ENCODE measurements at regions not wholly inside any gene's neighbourhood (a gene's known extent, or its start where the extent isn't known, plus 50 kb on each side); places are given as distances from the start of the nearest gene placed in this dataset.

GRCh38 chr2:36002941-36003340 lies 352.6 kb upstream of the CRIM1 start:
- Histone ChIP-seq H4K20me1 (ENCODE audit: control insufficient read depth, insufficient read depth, low read depth, low read length) (no peaks in the 10 kb centered on the region), H3K79me2 (ENCODE audit: control insufficient read depth, low read length) (no peaks in the 10 kb centered on the region), H3K27ac (ENCODE audit: low read depth, low read length) (no peak overlapping the region), H3K36me3 (ENCODE audit: control insufficient read depth, low read length) (no peaks in the 10 kb centered on the region), H3K4me1 (ENCODE audit: control insufficient read depth, low read length) (no peaks in the 10 kb centered on the region), H3K4me2 (ENCODE audit: low read length) (no peak overlapping the region), H3K27me3 (ENCODE audit: control insufficient read depth, low read length) (no peaks in the 10 kb centered on the region), H3K4me3 (ENCODE audit: low read length) (no peak overlapping the region), H3F3A (ENCODE audit: control insufficient read depth, insufficient read depth) (no peaks in the 10 kb centered on the region), H3K9me2 (replicated peaks; ENCODE audit: control insufficient read depth, low read length) (no peaks in the 10 kb centered on the region), H3K9me3 (ENCODE audit: control insufficient read depth, insufficient read depth, low read length) (no peaks in the 10 kb centered on the region)
- TF ChIP-seq, protein P1, sequence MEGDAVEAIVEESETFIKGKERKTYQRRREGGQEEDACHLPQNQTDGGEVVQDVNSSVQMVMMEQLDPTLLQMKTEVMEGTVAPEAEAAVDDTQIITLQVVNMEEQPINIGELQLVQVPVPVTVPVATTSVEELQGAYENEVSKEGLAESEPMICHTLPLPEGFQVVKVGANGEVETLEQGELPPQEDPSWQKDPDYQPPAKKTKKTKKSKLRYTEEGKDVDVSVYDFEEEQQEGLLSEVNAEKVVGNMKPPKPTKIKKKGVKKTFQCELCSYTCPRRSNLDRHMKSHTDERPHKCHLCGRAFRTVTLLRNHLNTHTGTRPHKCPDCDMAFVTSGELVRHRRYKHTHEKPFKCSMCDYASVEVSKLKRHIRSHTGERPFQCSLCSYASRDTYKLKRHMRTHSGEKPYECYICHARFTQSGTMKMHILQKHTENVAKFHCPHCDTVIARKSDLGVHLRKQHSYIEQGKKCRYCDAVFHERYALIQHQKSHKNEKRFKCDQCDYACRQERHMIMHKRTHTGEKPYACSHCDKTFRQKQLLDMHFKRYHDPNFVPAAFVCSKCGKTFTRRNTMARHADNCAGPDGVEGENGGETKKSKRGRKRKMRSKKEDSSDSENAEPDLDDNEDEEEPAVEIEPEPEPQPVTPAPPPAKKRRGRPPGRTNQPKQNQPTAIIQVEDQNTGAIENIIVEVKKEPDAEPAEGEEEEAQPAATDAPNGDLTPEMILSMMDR (IDR thresholded peaks at IDR 0.05; ENCODE audit: low read depth, low read length, poor library complexity, severe bottlenecking): no peak
- TF ChIP-seq EZH2phosphoT487 (IDR thresholded peaks at IDR 0.05; ENCODE audit: borderline replicate concordance, low read length): no peak

DNA sequence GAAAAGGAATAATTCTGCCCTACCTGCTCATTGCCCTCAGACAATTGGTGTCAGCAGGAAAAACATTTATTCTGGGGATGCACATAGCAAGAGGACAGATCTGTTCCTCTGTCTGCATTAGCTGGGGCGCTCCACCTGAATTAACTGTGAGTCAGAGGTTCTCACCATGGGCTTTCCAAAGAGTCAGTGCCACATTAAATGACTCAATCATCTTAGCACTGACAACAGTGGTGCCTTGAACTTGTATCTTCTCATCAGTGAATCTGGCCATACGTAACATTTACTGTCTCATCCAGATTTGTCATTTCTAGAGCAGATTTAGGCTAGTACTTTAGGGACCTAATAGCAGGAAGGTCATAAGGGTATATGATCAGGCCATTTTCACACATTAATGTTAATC lies 358.1 kb upstream of the CRIM1 start:
- Histone ChIP-seq H3K4me3 (ENCODE audit: low read length) (no peak overlapping the region), H3F3A (ENCODE audit: control insufficient read depth, insufficient read depth) (no peaks in the 10 kb centered on the region), H3K9me2 (replicated peaks; ENCODE audit: control insufficient read depth, low read length) (no peaks in the 10 kb centered on the region), H3K27ac (ENCODE audit: low read depth, low read length) (no peak overlapping the region), H3K4me1 (ENCODE audit: control insufficient read depth, low read length) (no peaks in the 10 kb centered on the region), H4K20me1 (ENCODE audit: control insufficient read depth, insufficient read depth, low read depth, low read length) (no peaks in the 10 kb centered on the region), H3K36me3 (ENCODE audit: control insufficient read depth, low read length) (no peaks in the 10 kb centered on the region), H3K4me2 (ENCODE audit: low read length) (no peak overlapping the region), H3K9me3 (ENCODE audit: control insufficient read depth, insufficient read depth, low read length) (no peaks in the 10 kb centered on the region), H3K27me3 (ENCODE audit: control insufficient read depth, low read length) (no peaks in the 10 kb centered on the region), H3K79me2 (ENCODE audit: control insufficient read depth, low read length) (no peaks in the 10 kb centered on the region)
- TF ChIP-seq EZH2phosphoT487 (IDR thresholded peaks at IDR 0.05; ENCODE audit: borderline replicate concordance, low read length): no peak

DNA sequence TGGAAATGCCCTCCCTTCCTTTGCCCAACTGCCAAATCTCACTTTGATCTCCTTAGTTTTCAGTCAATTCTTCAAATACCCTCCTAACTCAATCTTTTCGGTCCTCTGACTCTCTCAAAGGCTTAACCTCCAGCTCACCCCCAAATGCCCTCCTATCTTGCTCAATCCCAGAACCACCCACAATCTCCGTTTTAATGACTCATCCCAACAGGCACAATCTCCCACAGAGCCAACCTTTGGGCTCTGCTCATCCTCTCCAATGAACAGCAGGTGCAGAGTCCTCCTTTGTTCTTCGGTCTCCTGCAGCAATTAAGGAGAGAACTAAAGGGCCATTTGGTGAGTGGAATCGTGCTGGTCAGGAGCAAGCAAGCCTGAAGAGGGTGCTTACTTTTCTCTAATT lies 366.1 kb upstream of the CRIM1 start:
- Histone ChIP-seq H3K79me2 (ENCODE audit: control insufficient read depth, low read length) (no peaks in the 10 kb centered on the region), H3K27ac (ENCODE audit: low read depth, low read length) (no peak overlapping the region), H3F3A (ENCODE audit: control insufficient read depth, insufficient read depth) (no peaks in the 10 kb centered on the region), H3K9me2 (replicated peaks; ENCODE audit: control insufficient read depth, low read length) (no peaks in the 10 kb centered on the region), H4K20me1 (ENCODE audit: control insufficient read depth, insufficient read depth, low read depth, low read length) (no peaks in the 10 kb centered on the region), H3K4me3 (ENCODE audit: low read length) (no peak overlapping the region), H3K9me3 (ENCODE audit: control insufficient read depth, insufficient read depth, low read length) (no peaks in the 10 kb centered on the region), H3K4me2 (ENCODE audit: low read length) (no peak overlapping the region), H3K4me1 (ENCODE audit: control insufficient read depth, low read length) (no peaks in the 10 kb centered on the region), H3K36me3 (ENCODE audit: control insufficient read depth, low read length) (no peaks in the 10 kb centered on the region), H3K27me3 (ENCODE audit: control insufficient read depth, low read length) (no peaks in the 10 kb centered on the region)
- TF ChIP-seq EZH2phosphoT487 (IDR thresholded peaks at IDR 0.05; ENCODE audit: borderline replicate concordance, low read length): no peak
- TF ChIP-seq, protein P1 (IDR thresholded peaks at IDR 0.05; ENCODE audit: low read depth, low read length, poor library complexity, severe bottlenecking): no peak

GRCh38 chr2:35989040-35989439 lies 366.5 kb upstream of the CRIM1 start:
- Histone ChIP-seq H3K4me1 (ENCODE audit: control insufficient read depth, low read length) (no peaks in the 10 kb centered on the region), H3K9me2 (replicated peaks; ENCODE audit: control insufficient read depth, low read length) (no peaks in the 10 kb centered on the region), H3K36me3 (ENCODE audit: control insufficient read depth, low read length) (no peaks in the 10 kb centered on the region), H3K4me3 (ENCODE audit: low read length) (no peak overlapping the region), H3K9me3 (ENCODE audit: control insufficient read depth, insufficient read depth, low read length) (no peaks in the 10 kb centered on the region), H3K4me2 (ENCODE audit: low read length) (no peak overlapping the region), H3K27me3 (ENCODE audit: control insufficient read depth, low read length) (no peaks in the 10 kb centered on the region), H4K20me1 (ENCODE audit: control insufficient read depth, insufficient read depth, low read depth, low read length) (no peaks in the 10 kb centered on the region), H3F3A (ENCODE audit: control insufficient read depth, insufficient read depth) (no peaks in the 10 kb centered on the region), H3K27ac (ENCODE audit: low read depth, low read length) (no peak overlapping the region), H3K79me2 (ENCODE audit: control insufficient read depth, low read length) (no peaks in the 10 kb centered on the region)
- TF ChIP-seq, protein P1 (IDR thresholded peaks at IDR 0.05; ENCODE audit: low read depth, low read length, poor library complexity, severe bottlenecking): no peak
- TF ChIP-seq EZH2phosphoT487 (IDR thresholded peaks at IDR 0.05; ENCODE audit: borderline replicate concordance, low read length): no peak
